SJSA1 (cell line): ENCODE measurements at regions not wholly inside any gene's neighbourhood (a gene's known extent, or its start where the extent isn't known, plus 50 kb on each side); places are given as distances from the start of the nearest gene placed in this dataset.

ENCODE experiments used
- DNase-seq, 2 experiments: peaks; one replicate each; pipeline ENCODE4 v3.0.0-alpha.2; 2015 to 2020; ENCODE audit warnings: low spot score in 2 of 2, low read depth in 1 of 2
- H3K27ac ChIP-seq: fragments of 250-450 bp; sonication (Bioruptor Pico); 2 replicates; pipeline ENCODE4 v1.5.1; 2020; ENCODE audit warnings: mild to moderate bottlenecking, moderate library complexity
- H3K27me3 ChIP-seq: fragments of 250-450 bp; sonication (Bioruptor Pico); replicated peaks from 2 replicates; pipeline ENCODE4 v1.5.1; 2020; ENCODE audit warnings: mild to moderate bottlenecking, moderate library complexity
- H3K36me3 ChIP-seq: fragments of 250-450 bp; sonication (Bioruptor Pico); 2 replicates; pipeline ENCODE4 v1.5.1; 2020; ENCODE audit warnings: mild to moderate bottlenecking
- H3K4me1 ChIP-seq: fragments of 250-450 bp; sonication (Bioruptor Pico); replicated peaks from 2 replicates; pipeline ENCODE4 v1.6.1; 2021; ENCODE audit warnings: mild to moderate bottlenecking
- H3K4me3 ChIP-seq: fragments of 250-450 bp; sonication (Bioruptor Pico); 2 replicates; pipeline ENCODE4 v1.5.1; 2020; ENCODE audit warnings: mild to moderate bottlenecking
- H3K9me3 ChIP-seq: fragments of 250-450 bp; sonication (Bioruptor Pico); replicated peaks from 2 replicates; pipeline ENCODE4 v1.5.1; 2020; ENCODE audit warnings: mild to moderate bottlenecking

- Histone ChIP-seq H3K4me1 (no peaks in the 10 kb centered on the region), H3K4me3 (no peak overlapping the region), H3K27me3 (no peaks in the 10 kb centered on the region), H3K9me3 (no peaks in the 10 kb centered on the region), H3K27ac (no peak overlapping the region), H3K36me3 (peaks cover 18% of the 10 kb centered on the region)
- no peak for DNase-seq
Measured at GRCh38 chr10:49463605-49464004, 67.7 kb upstream of the DRGX start.

- Histone ChIP-seq H3K36me3 (peaks cover 12% of the 10 kb centered on the region), H3K4me1 (no peaks in the 10 kb centered on the region; the same call in 1 of the 2 replicates), H3K9me3 (0 out of 2 replicates have a peak, but pooled peaks cover 1% of the 10 kb centered on the region), H3K4me3 (no peak overlapping the region), H3K27ac (no peak overlapping the region), H3K27me3 (no peaks in the 10 kb centered on the region)
- DNase-seq: no peak
Measured at GRCh38 chr10:49458869-49459268, 63.0 kb upstream of the DRGX start.

GRCh38 chr10:49457686-49458085, 61.8 kb upstream of the DRGX start:
- H3K27me3 ChIP-seq: no peaks in the 10 kb centered on the region
- H3K4me1 ChIP-seq: no peaks in the 10 kb centered on the region; the same call in 1 of the 2 replicates
- peak; percentile 79 to 82 for DNase-seq
- H3K36me3 ChIP-seq: peaks cover 12% of the 10 kb centered on the region
- 0 out of 2 replicates have a peak, but pooled peaks cover 2% of the 10 kb centered on the region for H3K9me3 ChIP-seq
- no peak overlapping the region for H3K27ac ChIP-seq
- H3K4me3 ChIP-seq: no peak overlapping the region

- Histone ChIP-seq H3K36me3 (no peaks in the 10 kb centered on the region), H3K27ac (no peak overlapping the region), H3K9me3 (0 out of 2 replicates have a peak, but pooled peaks cover 1% of the 10 kb centered on the region), H3K4me1 (no peaks in the 10 kb centered on the region), H3K4me3 (no peak overlapping the region), H3K27me3 (no peaks in the 10 kb centered on the region)
- no peak for DNase-seq
Measured at GRCh38 chr10:49448924-49449323, 53.0 kb upstream of the DRGX start.

- Histone ChIP-seq H3K4me3 (no peak overlapping the region), H3K9me3 (no peaks in the 10 kb centered on the region; the same call in 1 of the 2 replicates), H3K36me3 (no peaks in the 10 kb centered on the region), H3K4me1 (no peaks in the 10 kb centered on the region), H3K27ac (no peak overlapping the region), H3K27me3 (no peaks in the 10 kb centered on the region)
- DNase-seq: no peak
Measured at GRCh38 chr10:49446031-49446430, 50.1 kb upstream of the DRGX start.
